ENCODE measurements at regions not wholly inside any gene's neighbourhood (a gene's known extent, or its start where the extent isn't known, plus 50 kb on each side); places are given as distances from the start of the nearest gene placed in this dataset.
"Not testable (repeated sequence)": the region's sequence is repeated elsewhere in the genome, so short reads cannot be mapped to it uniquely, and the experiment has no call there.

GRCh38 chr2:208594642-208595385, 188.2 kb downstream of the PTH2R start:
- no peak overlapping the region for H3K4me2 ChIP-seq (ENCODE audit: low read depth, low read length, poor library complexity, severe bottlenecking)
- no peaks in the 10 kb centered on the region for H3K9me3 ChIP-seq (ENCODE audit: low read length)
- no peaks in the 10 kb centered on the region for H3K36me3 ChIP-seq (ENCODE audit: insufficient read depth, low read length)
- H3K27me3 ChIP-seq (ENCODE audit: low read length): no peaks in the 10 kb centered on the region
- no peaks in the 10 kb centered on the region for H3K79me2 ChIP-seq (ENCODE audit: low read length)
- no peak overlapping the region for H3K27ac ChIP-seq (ENCODE audit: low read length)
- H3K9ac ChIP-seq (ENCODE audit: low read length): no peak overlapping the region
- no peak overlapping the region for H3K4me3 ChIP-seq (ENCODE audit: low read length)
- no peaks in the 10 kb centered on the region for H3K9me2 ChIP-seq (replicated peaks; ENCODE audit: insufficient read depth, low read length)
- no peak overlapping the region for H2AFZ ChIP-seq (ENCODE audit: low read length)
- H4K20me1 ChIP-seq (ENCODE audit: insufficient read depth, low read depth, low read length): no peaks in the 10 kb centered on the region
- DNase-seq: no peak
- peaks cover 5% of the 10 kb centered on the region for H3K4me1 ChIP-seq (ENCODE audit: low read length)

GRCh38 chr2:208595386-208596275, 189.0 kb downstream of the PTH2R start:
- no peaks in the 10 kb centered on the region for H3K79me2 ChIP-seq (ENCODE audit: low read length)
- no peak overlapping the region for H3K9ac ChIP-seq (ENCODE audit: low read length)
- H3K9me2 ChIP-seq (replicated peaks; ENCODE audit: insufficient read depth, low read length): no peaks in the 10 kb centered on the region
- H2AFZ ChIP-seq (ENCODE audit: low read length): no peak overlapping the region
- no peak overlapping the region for H3K27ac ChIP-seq (ENCODE audit: low read length)
- H3K36me3 ChIP-seq (ENCODE audit: insufficient read depth, low read length): no peaks in the 10 kb centered on the region
- H3K4me2 ChIP-seq (ENCODE audit: low read depth, low read length, poor library complexity, severe bottlenecking): no peak overlapping the region
- no peak overlapping the region for H3K4me3 ChIP-seq (ENCODE audit: low read length)
- H3K27me3 ChIP-seq (ENCODE audit: low read length): no peaks in the 10 kb centered on the region
- DNase-seq: no peak
- no peaks in the 10 kb centered on the region for H4K20me1 ChIP-seq (ENCODE audit: insufficient read depth, low read depth, low read length)
- H3K9me3 ChIP-seq (ENCODE audit: low read length): no peaks in the 10 kb centered on the region
- peaks cover 5% of the 10 kb centered on the region for H3K4me1 ChIP-seq (ENCODE audit: low read length)

GRCh38 chr2:208607694-208608093, 201.1 kb downstream of the PTH2R start:
- no peaks in the 10 kb centered on the region for H3K27me3 ChIP-seq (ENCODE audit: low read length)
- H2AFZ ChIP-seq (ENCODE audit: low read length): no peak overlapping the region
- no peaks in the 10 kb centered on the region for H3K9me2 ChIP-seq (replicated peaks; ENCODE audit: insufficient read depth, low read length)

GRCh38 chr2:208608122-208608835, 201.7 kb downstream of the PTH2R start:
- no peak overlapping the region for H3K9ac ChIP-seq (ENCODE audit: low read length)
- no peak overlapping the region for H3K4me2 ChIP-seq (ENCODE audit: low read depth, low read length, poor library complexity, severe bottlenecking)
- H3K4me1 ChIP-seq (ENCODE audit: low read length): no peaks in the 10 kb centered on the region
- H3K36me3 ChIP-seq (ENCODE audit: insufficient read depth, low read length): no peaks in the 10 kb centered on the region
- H3K27me3 ChIP-seq (ENCODE audit: low read length): no peaks in the 10 kb centered on the region
- no peak for DNase-seq
- H3K4me3 ChIP-seq (ENCODE audit: low read length): no peak overlapping the region
- no peaks in the 10 kb centered on the region for H3K9me2 ChIP-seq (replicated peaks; ENCODE audit: insufficient read depth, low read length)
- H4K20me1 ChIP-seq (ENCODE audit: insufficient read depth, low read depth, low read length): no peaks in the 10 kb centered on the region
- no peaks in the 10 kb centered on the region for H3K9me3 ChIP-seq (ENCODE audit: low read length)
- no peak overlapping the region for H2AFZ ChIP-seq (ENCODE audit: low read length)
- no peaks in the 10 kb centered on the region for H3K79me2 ChIP-seq (ENCODE audit: low read length)
- no peak overlapping the region for H3K27ac ChIP-seq (ENCODE audit: low read length)

More at GRCh38 chr2:208607694-208608093, 201.1 kb downstream of the PTH2R start:
- Histone ChIP-seq H4K20me1 (ENCODE audit: insufficient read depth, low read depth, low read length) (no peaks in the 10 kb centered on the region), H3K27ac (ENCODE audit: low read length) (no peak overlapping the region), H3K4me2 (ENCODE audit: low read depth, low read length, poor library complexity, severe bottlenecking) (no peak overlapping the region), H3K9ac (ENCODE audit: low read length) (no peak overlapping the region), H3K9me3 (ENCODE audit: low read length) (no peaks in the 10 kb centered on the region), H3K4me1 (ENCODE audit: low read length) (no peaks in the 10 kb centered on the region), H3K4me3 (ENCODE audit: low read length) (no peak overlapping the region), H3K36me3 (ENCODE audit: insufficient read depth, low read length) (no peaks in the 10 kb centered on the region), H3K79me2 (ENCODE audit: low read length) (no peaks in the 10 kb centered on the region)
- no peak for DNase-seq

GRCh38 chr2:208609166-208609804, 202.7 kb downstream of the PTH2R start:
- Histone ChIP-seq H3K9me3 (ENCODE audit: low read length) (no peaks in the 10 kb centered on the region), H3K4me3 (ENCODE audit: low read length) (no peak overlapping the region), H3K9ac (ENCODE audit: low read length) (no peak overlapping the region), H3K9me2 (replicated peaks; ENCODE audit: insufficient read depth, low read length) (no peaks in the 10 kb centered on the region), H2AFZ (ENCODE audit: low read length) (no peak overlapping the region), H3K4me1 (ENCODE audit: low read length) (no peaks in the 10 kb centered on the region), H3K27me3 (ENCODE audit: low read length) (no peaks in the 10 kb centered on the region), H3K79me2 (ENCODE audit: low read length) (no peaks in the 10 kb centered on the region), H3K4me2 (ENCODE audit: low read depth, low read length, poor library complexity, severe bottlenecking) (no peak overlapping the region), H3K36me3 (ENCODE audit: insufficient read depth, low read length) (no peaks in the 10 kb centered on the region), H3K27ac (ENCODE audit: low read length) (no peak overlapping the region), H4K20me1 (ENCODE audit: insufficient read depth, low read depth, low read length) (no peaks in the 10 kb centered on the region)
- no peak for DNase-seq

GRCh38 chr2:208615675-208616074, 209.1 kb downstream of the PTH2R start:
- H3K27me3 ChIP-seq (ENCODE audit: low read length); H3K27ac ChIP-seq (ENCODE audit: low read length); H2AFZ ChIP-seq (ENCODE audit: low read length); H3K4me3 ChIP-seq (ENCODE audit: low read length); H3K79me2 ChIP-seq (ENCODE audit: low read length); DNase-seq; H3K9ac ChIP-seq (ENCODE audit: low read length); H3K4me2 ChIP-seq (ENCODE audit: low read depth, low read length, poor library complexity, severe bottlenecking); H3K9me2 ChIP-seq (replicated peaks; ENCODE audit: insufficient read depth, low read length); H3K4me1 ChIP-seq (ENCODE audit: low read length); H4K20me1 ChIP-seq (ENCODE audit: insufficient read depth, low read depth, low read length); H3K9me3 ChIP-seq (ENCODE audit: low read length); H3K36me3 ChIP-seq (ENCODE audit: insufficient read depth, low read length): not testable (repeated sequence)

- no peaks in the 10 kb centered on the region for H3K4me1 ChIP-seq (ENCODE audit: low read length)
- DNase-seq: no peak
- H3K4me2 ChIP-seq (ENCODE audit: low read depth, low read length, poor library complexity, severe bottlenecking): no peak overlapping the region
- no peaks in the 10 kb centered on the region for H3K36me3 ChIP-seq (ENCODE audit: insufficient read depth, low read length)
- H2AFZ ChIP-seq (ENCODE audit: low read length): no peak overlapping the region
- no peak overlapping the region for H3K4me3 ChIP-seq (ENCODE audit: low read length)
- H3K27ac ChIP-seq (ENCODE audit: low read length): no peak overlapping the region
- H3K9me3 ChIP-seq (ENCODE audit: low read length): no peaks in the 10 kb centered on the region
- H3K9ac ChIP-seq (ENCODE audit: low read length): no peak overlapping the region
- H3K79me2 ChIP-seq (ENCODE audit: low read length): no peaks in the 10 kb centered on the region
- no peaks in the 10 kb centered on the region for H3K27me3 ChIP-seq (ENCODE audit: low read length)
- no peaks in the 10 kb centered on the region for H3K9me2 ChIP-seq (replicated peaks; ENCODE audit: insufficient read depth, low read length)
- no peaks in the 10 kb centered on the region for H4K20me1 ChIP-seq (ENCODE audit: insufficient read depth, low read depth, low read length)
Observed at GRCh38 chr2:208618220-208618619, 211.6 kb downstream of the PTH2R start.

Data from Karpas-422 (cell line).